Prostate gland (tissue), 2 donors: ENCODE measurements at regions not wholly inside any gene's neighbourhood (a gene's known extent, or its start where the extent isn't known, plus 50 kb on each side); places are given as distances from the start of the nearest gene placed in this dataset.

Experiments used
- DNase-seq: peaks from one replicate; pipeline ENCODE4 v3.0.0-alpha.2; 2019; ENCODE audit warnings: low spot score
- H3K27ac ChIP-seq, 2 donors: fragments of 200-600 bp; sonication (generic); 2 replicates each; pipeline ENCODE4 v1.5.1; 2017 to 2019
- H3K27me3 ChIP-seq: fragments of 200-600 bp; sonication (generic); replicated peaks from 2 replicates; pipeline ENCODE4 v1.5.1; 2019; ENCODE audit not compliant: insufficient read depth
- H3K36me3 ChIP-seq, 2 donors: fragments of 200-600 bp; sonication (generic); 1 replicate in 1 of 2; 2 replicates in 1 of 2; pipeline versions ENCODE4 v1.5.1 to v1.8.1; 2017 to 2019
- H3K4me1 ChIP-seq: fragments of 200-600 bp; sonication (generic); replicated peaks from 2 replicates; pipeline ENCODE4 v1.5.1; 2019
- H3K4me3 ChIP-seq, 2 donors: fragments of 200-600 bp; sonication (generic); 2 replicates each; pipeline ENCODE4 v1.5.1; 2017 to 2019
- H3K9me3 ChIP-seq: fragments of 200-600 bp; sonication (generic); 2 replicates; pipeline ENCODE4 v1.5.1; 2017
- CTCF ChIP-seq, 4 experiments: fragments of 200-600 bp in 2 of 4; fragments of 450-650 bp in 2 of 4; sonication (generic) in 2 of 4; IDR thresholded peaks; 1 replicate in 3 of 4; 2 replicates in 1 of 4; pipeline ENCODE4 v1.5.1; 2016 to 2019; ENCODE audit warnings: antibody characterized with exemption in 4 of 4, mild to moderate bottlenecking in 2 of 4, moderate library complexity in 2 of 4
- POLR2A ChIP-seq: fragments of 450-650 bp; IDR thresholded peaks from one replicate; pipeline ENCODE4 v1.6.1; 2016; ENCODE audit warnings: antibody characterized with exemption, mild to moderate bottlenecking
- POLR2AphosphoS5 ChIP-seq: sonication (generic); formaldehyde crosslinking; IDR thresholded peaks from one replicate; pipeline ENCODE4 v1.6.1; 2017; ENCODE audit warnings: antibody characterized with exemption
- WGBS: methylation state at CpG from one replicate; pipeline ENCODE4 v1.1.5; 2018; 5-methylcytosine and 5-hydroxymethylcytosine counted together
- intact Hi-C: fragments of 100-400 bp; cut with DNase I; formaldehyde crosslinking; loops from one replicate; pipeline ENCODE4 v1.14.2; 2022

- TF ChIP-seq POLR2AphosphoS5 (no peak), POLR2A (no peak), CTCF (IDR thresholded peaks at IDR 0.05) (no peak)
- intact Hi-C loops: no loop called here
- Histone ChIP-seq H3K4me1 (no peaks in the 10 kb centered on the region), H3K4me3 (no peak overlapping the region), H3K9me3 (no peaks in the 10 kb centered on the region), H3K27me3 (no peaks in the 10 kb centered on the region), H3K36me3 (no peaks in the 10 kb centered on the region), H3K27ac (no peak overlapping the region)
- 96% methylated on average over 3 of the region's 3 CpGs for WGBS
- no peak for DNase-seq
These were observed 188.1 kb upstream of the CBLB start for GRCh38 chr3:106056931-106057330.

- Histone ChIP-seq H3K4me3 (no peak overlapping the region), H3K9me3 (no peaks in the 10 kb centered on the region), H3K27ac (no peak overlapping the region), H3K27me3 (no peaks in the 10 kb centered on the region), H3K36me3 (no peaks in the 10 kb centered on the region), H3K4me1 (no peaks in the 10 kb centered on the region)
- TF ChIP-seq CTCF (IDR thresholded peaks at IDR 0.05) (no peak), POLR2A (no peak), POLR2AphosphoS5 (no peak)
- DNase-seq: no peak
- intact Hi-C loops: no loop called here
- WGBS: 64% methylated on average over 2 of the region's 2 CpGs
These were observed 189.7 kb upstream of the CBLB start for GRCh38 chr3:106058475-106058874.

GRCh38 chr3:106059953-106060517 lies 191.2 kb upstream of the CBLB start:
- no peak for DNase-seq
- H3K9me3 ChIP-seq: no peaks in the 10 kb centered on the region
- no peaks in the 10 kb centered on the region for H3K36me3 ChIP-seq
- H3K4me1 ChIP-seq: no peaks in the 10 kb centered on the region
- no peak for TF ChIP-seq CTCF (IDR thresholded peaks at IDR 0.05)
- no peak for TF ChIP-seq POLR2A
- TF ChIP-seq POLR2AphosphoS5: no peak
- no peaks in the 10 kb centered on the region for H3K27me3 ChIP-seq
- H3K4me3 ChIP-seq: no peak overlapping the region
- intact Hi-C loops: no loop called here
- no peak overlapping the region for H3K27ac ChIP-seq
- WGBS: 38% methylated on average over 2 of the region's 2 CpGs

- no peak for DNase-seq
- intact Hi-C loops: no loop called here
- no peaks in the 10 kb centered on the region for H3K27me3 ChIP-seq
- H3K36me3 ChIP-seq: no peaks in the 10 kb centered on the region
- H3K4me1 ChIP-seq: no peaks in the 10 kb centered on the region
- H3K9me3 ChIP-seq: no peaks in the 10 kb centered on the region
- H3K4me3 ChIP-seq: no peak overlapping the region
- H3K27ac ChIP-seq: no peak overlapping the region
- 96% methylated on average over 3 of the region's 3 CpGs for WGBS
- TF ChIP-seq CTCF (IDR thresholded peaks at IDR 0.05): no peak
- no peak for TF ChIP-seq POLR2AphosphoS5
- no peak for TF ChIP-seq POLR2A
These were observed 195.1 kb upstream of the CBLB start for GRCh38 chr3:106063909-106064308.

GRCh38 chr3:106065831-106066230 lies 197.0 kb upstream of the CBLB start:
- no peak overlapping the region for H3K27ac ChIP-seq
- TF ChIP-seq CTCF (IDR thresholded peaks at IDR 0.05) (no peak), POLR2AphosphoS5 (no peak), POLR2A (no peak)
- no peak overlapping the region for H3K4me3 ChIP-seq
- no peaks in the 10 kb centered on the region for H3K36me3 ChIP-seq
- no peaks in the 10 kb centered on the region for H3K4me1 ChIP-seq
- no peaks in the 10 kb centered on the region for H3K27me3 ChIP-seq
- DNase-seq: no peak
- intact Hi-C loops: no loop called here
- H3K9me3 ChIP-seq: no peaks in the 10 kb centered on the region
